ENCODE measurements at regions not wholly inside any gene's neighbourhood (a gene's known extent, or its start where the extent isn't known, plus 50 kb on each side); places are given as distances from the start of the nearest gene placed in this dataset.

GRCh38 chr5:9726931-9727330 is 96.8 kb upstream of the TAS2R1 start:
- TF ChIP-seq CTCF (IDR thresholded peaks at IDR 0.05) (no peak), POLR2AphosphoS5 (IDR thresholded peaks at IDR 0.05) (no peak), POLR2A (IDR thresholded peaks at IDR 0.05) (no peak)
